ENCODE measurements at regions not wholly inside any gene's neighbourhood (a gene's known extent, or its start where the extent isn't known, plus 50 kb on each side); places are given as distances from the start of the nearest gene placed in this dataset.

GRCh38 chr1:222229672-222230312, 318.1 kb downstream of the HHIPL2 start:
- H3K4me3 ChIP-seq (ENCODE audit: low read length), result no peak overlapping the region
- H4K20me1 ChIP-seq (ENCODE audit: insufficient read depth, low read length), result no peaks in the 10 kb centered on the region
- no peaks in the 10 kb centered on the region for H3F3A ChIP-seq (ENCODE audit: insufficient read depth, low read length)
- H3K36me3 ChIP-seq (replicated peaks; ENCODE audit: insufficient read depth, low read length), result no peaks in the 10 kb centered on the region
- H3K27ac ChIP-seq (ENCODE audit: low read length), result no peak overlapping the region
- no peaks in the 10 kb centered on the region for H3K9me3 ChIP-seq (replicated peaks; ENCODE audit: insufficient read depth, low read length)
- H3K4me2 ChIP-seq (ENCODE audit: low read depth, low read length), result no peak overlapping the region
- no peaks in the 10 kb centered on the region for H3K79me2 ChIP-seq (ENCODE audit: low read length)
- no peak overlapping the region for H2AFZ ChIP-seq (ENCODE audit: low read length)
- no peak for DNase-seq
- no peak for TF ChIP-seq EZH2 (optimal IDR thresholded peaks at IDR 0.05; ENCODE audit: low read depth, low read length)
- no peak for TF ChIP-seq CTCF (IDR thresholded peaks at IDR 0.05; ENCODE audit: low read length)
- no peak for TF ChIP-seq EZH2phosphoT487 (IDR thresholded peaks at IDR 0.05; ENCODE audit: low read length)
- no peaks in the 10 kb centered on the region for H3K9me2 ChIP-seq (replicated peaks; ENCODE audit: insufficient read depth, low read length)
- no peak overlapping the region for H3K9ac ChIP-seq (ENCODE audit: low read length)
- no peaks in the 10 kb centered on the region for H3K4me1 ChIP-seq (ENCODE audit: low read length)
- H3K27me3 ChIP-seq (replicated peaks; ENCODE audit: insufficient read depth, low read length), result no peaks in the 10 kb centered on the region

GRCh38 chr1:222225316-222225691, 322.6 kb downstream of the HHIPL2 start:
- H3K4me1 ChIP-seq (ENCODE audit: low read length), result no peaks in the 10 kb centered on the region
- H3K79me2 ChIP-seq (ENCODE audit: low read length), result no peaks in the 10 kb centered on the region
- H4K20me1 ChIP-seq (ENCODE audit: insufficient read depth, low read length), result no peaks in the 10 kb centered on the region
- H3K36me3 ChIP-seq (replicated peaks; ENCODE audit: insufficient read depth, low read length), result no peaks in the 10 kb centered on the region
- H3K27ac ChIP-seq (ENCODE audit: low read length), result no peak overlapping the region
- no peaks in the 10 kb centered on the region for H3K9me3 ChIP-seq (replicated peaks; ENCODE audit: insufficient read depth, low read length)
- no peak overlapping the region for H3K4me3 ChIP-seq (ENCODE audit: low read length)
- H3K9ac ChIP-seq (ENCODE audit: low read length), result no peak overlapping the region
- no peak for DNase-seq
- H2AFZ ChIP-seq (ENCODE audit: low read length), result no peak overlapping the region
- H3F3A ChIP-seq (ENCODE audit: insufficient read depth, low read length), result no peaks in the 10 kb centered on the region
- TF ChIP-seq CTCF (IDR thresholded peaks at IDR 0.05; ENCODE audit: low read length) (no peak), EZH2 (optimal IDR thresholded peaks at IDR 0.05; ENCODE audit: low read depth, low read length) (no peak), EZH2phosphoT487 (IDR thresholded peaks at IDR 0.05; ENCODE audit: low read length) (no peak)
- H3K27me3 ChIP-seq (replicated peaks; ENCODE audit: insufficient read depth, low read length), result no peaks in the 10 kb centered on the region
- no peak overlapping the region for H3K4me2 ChIP-seq (ENCODE audit: low read depth, low read length)
- H3K9me2 ChIP-seq (replicated peaks; ENCODE audit: insufficient read depth, low read length), result no peaks in the 10 kb centered on the region

- no peaks in the 10 kb centered on the region for H3K4me1 ChIP-seq (ENCODE audit: low read length)
- no peak for TF ChIP-seq EZH2phosphoT487 (IDR thresholded peaks at IDR 0.05; ENCODE audit: low read length)
- no peak for TF ChIP-seq EZH2 (optimal IDR thresholded peaks at IDR 0.05; ENCODE audit: low read depth, low read length)
- TF ChIP-seq CTCF (IDR thresholded peaks at IDR 0.05; ENCODE audit: low read length), result no peak
- no peaks in the 10 kb centered on the region for H3F3A ChIP-seq (ENCODE audit: insufficient read depth, low read length)
- H3K4me2 ChIP-seq (ENCODE audit: low read depth, low read length), result no peak overlapping the region
- H3K9me3 ChIP-seq (replicated peaks; ENCODE audit: insufficient read depth, low read length), result no peaks in the 10 kb centered on the region
- H3K27ac ChIP-seq (ENCODE audit: low read length), result no peak overlapping the region
- no peak for DNase-seq
- no peak overlapping the region for H2AFZ ChIP-seq (ENCODE audit: low read length)
- H3K36me3 ChIP-seq (replicated peaks; ENCODE audit: insufficient read depth, low read length), result no peaks in the 10 kb centered on the region
- no peaks in the 10 kb centered on the region for H3K79me2 ChIP-seq (ENCODE audit: low read length)
- no peak overlapping the region for H3K9ac ChIP-seq (ENCODE audit: low read length)
- no peaks in the 10 kb centered on the region for H3K9me2 ChIP-seq (replicated peaks; ENCODE audit: insufficient read depth, low read length)
- no peaks in the 10 kb centered on the region for H4K20me1 ChIP-seq (ENCODE audit: insufficient read depth, low read length)
- H3K4me3 ChIP-seq (ENCODE audit: low read length), result no peak overlapping the region
- no peaks in the 10 kb centered on the region for H3K27me3 ChIP-seq (replicated peaks; ENCODE audit: insufficient read depth, low read length)
These were observed 323.1 kb downstream of the HHIPL2 start for GRCh38 chr1:222224636-222225315.
